ENCODE measurements at regions not wholly inside any gene's neighbourhood (a gene's known extent, or its start where the extent isn't known, plus 50 kb on each side); places are given as distances from the start of the nearest gene placed in this dataset.

- 44 to 52% methylated on average over 9 of the region's 9 CpGs for WGBS, 2 donors
- ATAC-seq (no peak), DNase-seq (no peak)
- no peaks in the 10 kb centered on the region for H3K36me3 ChIP-seq (replicated peaks in 1 of 2; ENCODE audit: insufficient read depth in 1 of 2, low read depth in 2 of 2)
- intact Hi-C loops (cut with DNase I), result no loop called here
- no peaks in the 10 kb centered on the region for H3K27me3 ChIP-seq
- no peaks in the 10 kb centered on the region for H3K9me3 ChIP-seq
- no peak overlapping the region for H3K27ac ChIP-seq
- no peaks in the 10 kb centered on the region for H3K4me1 ChIP-seq
- H3K4me3 ChIP-seq, result no peak overlapping the region
- TF ChIP-seq POLR2A (IDR thresholded peaks at IDR 0.05) (no peak), CTCF (IDR thresholded peaks at IDR 0.05) (no peak)
Observed at GRCh38 chr12:115402443-115403180, 718.6 kb upstream of the TBX3 start.

DNA sequence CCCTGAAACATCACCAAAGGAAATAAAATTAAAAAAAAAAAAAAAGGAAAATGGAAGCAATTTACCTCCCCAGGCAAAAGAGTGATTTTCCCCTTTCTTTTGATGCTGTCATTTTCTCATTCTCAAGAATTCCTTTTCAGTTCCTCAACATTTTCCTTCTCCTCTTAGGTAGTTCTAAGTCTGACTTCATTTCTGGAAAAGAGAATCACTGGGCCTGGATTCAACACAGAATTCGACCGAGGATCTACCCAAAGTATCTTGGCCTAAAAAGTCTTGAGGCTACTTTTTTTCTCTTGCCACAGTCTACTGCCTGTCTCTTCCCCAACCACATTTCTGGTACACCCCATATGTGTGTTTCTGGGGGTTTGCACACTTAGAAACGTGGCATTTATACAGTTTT lies 717.8 kb upstream of the TBX3 start:
- TF ChIP-seq POLR2A (IDR thresholded peaks at IDR 0.05), result no peak
- TF ChIP-seq CTCF (IDR thresholded peaks at IDR 0.05), result no peak
- no peaks in the 10 kb centered on the region for H3K36me3 ChIP-seq (replicated peaks in 1 of 2; ENCODE audit: insufficient read depth in 1 of 2, low read depth in 2 of 2)
- H3K27me3 ChIP-seq, result no peaks in the 10 kb centered on the region
- intact Hi-C loops (cut with DNase I), result no loop called here
- DNase-seq (no peak), ATAC-seq (no peak)
- no peaks in the 10 kb centered on the region for H3K4me1 ChIP-seq
- no peak overlapping the region for H3K4me3 ChIP-seq
- 55 to 60% methylated on average over 3 of the region's 3 CpGs for WGBS, 2 donors
- H3K27ac ChIP-seq, result no peak overlapping the region
- H3K9me3 ChIP-seq, result peaks cover 0 to 4% (median 0%) of the 10 kb centered on the region in 3 donors

DNA sequence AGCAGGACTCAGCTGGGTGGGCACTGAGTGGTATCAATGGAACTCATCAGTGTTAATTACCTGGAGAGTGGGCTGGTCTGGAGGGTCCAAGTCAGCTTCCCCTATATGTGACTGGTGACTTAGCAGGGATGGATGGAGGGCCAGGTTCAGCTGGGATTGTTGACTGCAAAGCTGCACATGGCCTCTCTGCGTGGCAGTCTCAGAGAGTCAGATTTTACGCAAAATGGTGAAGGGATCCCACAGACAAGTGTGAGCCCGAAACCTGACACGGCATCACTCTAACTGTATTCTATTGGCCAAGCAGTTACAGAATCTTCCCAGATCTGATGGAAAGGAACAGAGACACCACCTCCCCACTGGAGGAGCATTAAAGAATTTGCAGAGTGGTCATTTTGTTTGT lies 716.0 kb upstream of the TBX3 start:
- no peak for TF ChIP-seq CTCF (IDR thresholded peaks at IDR 0.05)
- no peak for TF ChIP-seq POLR2A (IDR thresholded peaks at IDR 0.05)
- no peak overlapping the region for H3K4me3 ChIP-seq
- H3K27me3 ChIP-seq, result no peaks in the 10 kb centered on the region
- no peaks in the 10 kb centered on the region for H3K36me3 ChIP-seq (replicated peaks in 1 of 2; ENCODE audit: insufficient read depth in 1 of 2, low read depth in 2 of 2)
- H3K9me3 ChIP-seq, result peaks cover 0 to 8% (median 0%) of the 10 kb centered on the region in 3 donors
- 77 to 86% methylated on average over 4 of the region's 4 CpGs for WGBS, 2 donors
- ATAC-seq, result no peak
- H3K27ac ChIP-seq, result no peak overlapping the region
- intact Hi-C loops (cut with DNase I), result no loop called here
- DNase-seq, result no peak
- no peaks in the 10 kb centered on the region for H3K4me1 ChIP-seq

- Histone ChIP-seq H3K4me1 (no peaks in the 10 kb centered on the region), H3K27me3 (no peaks in the 10 kb centered on the region), H3K4me3 (no peak overlapping the region), H3K36me3 (replicated peaks in 1 of 2; ENCODE audit: insufficient read depth in 1 of 2, low read depth in 2 of 2) (no peaks in the 10 kb centered on the region), H3K9me3 (peaks cover 0 to 8% (median 0%) of the 10 kb centered on the region in 3 donors), H3K27ac (no peak overlapping the region)
- intact Hi-C loops (cut with DNase I), result no loop called here
- 31 to 41% methylated on average over 4 of the region's 4 CpGs for WGBS, 2 donors
- ATAC-seq, result no peak
- TF ChIP-seq POLR2A (IDR thresholded peaks at IDR 0.05) (no peak), CTCF (IDR thresholded peaks at IDR 0.05) (no peak)
- DNase-seq, result no peak
Observed at GRCh38 chr12:115398311-115398781, 714.4 kb upstream of the TBX3 start.

DNA sequence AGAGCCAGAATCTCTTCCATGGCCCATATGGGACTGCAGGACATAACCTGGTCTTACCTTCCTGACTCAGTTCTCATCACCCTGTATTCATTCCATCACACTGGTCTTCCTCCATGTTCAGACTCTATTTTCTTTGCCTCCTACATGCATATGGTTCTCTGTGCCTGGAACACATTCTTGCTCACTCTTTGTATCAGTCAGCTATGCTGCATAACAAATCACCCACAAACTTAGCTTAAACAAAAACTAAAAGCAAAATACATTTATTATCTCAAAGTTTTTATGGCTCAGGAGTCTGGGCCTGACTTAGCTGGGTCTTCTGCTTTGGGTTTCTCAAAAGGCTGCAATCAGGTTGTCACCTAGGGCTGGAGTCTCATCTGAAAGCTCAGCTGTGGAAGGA lies 712.6 kb upstream of the TBX3 start:
- ATAC-seq (no peak), DNase-seq (no peak)
- peaks cover 0 to 8% (median 0%) of the 10 kb centered on the region in 3 donors for H3K9me3 ChIP-seq
- H3K36me3 ChIP-seq (replicated peaks in 1 of 2; ENCODE audit: insufficient read depth in 1 of 2, low read depth in 2 of 2), result no peaks in the 10 kb centered on the region
- TF ChIP-seq POLR2A (IDR thresholded peaks at IDR 0.05) (no peak), CTCF (IDR thresholded peaks at IDR 0.05) (no peak)
- H3K27ac ChIP-seq, result no peak overlapping the region
- no peaks in the 10 kb centered on the region for H3K4me1 ChIP-seq
- intact Hi-C loops (cut with DNase I), result no loop called here
- H3K4me3 ChIP-seq, result no peak overlapping the region
- no peaks in the 10 kb centered on the region for H3K27me3 ChIP-seq
